GM21825 (cell line): ENCODE measurements at regions not wholly inside any gene's neighbourhood (a gene's known extent, or its start where the extent isn't known, plus 50 kb on each side); places are given as distances from the start of the nearest gene placed in this dataset.
"Not testable (repeated sequence)": the region's sequence is repeated elsewhere in the genome, so short reads cannot be mapped to it uniquely, and the experiment has no call there.

Experiments
- ATAC-seq: cut with Tn5 transposase; IDR thresholded peaks from one replicate; pipeline ENCODE4 v1.9.1; 2021; ENCODE audit warnings: mild to moderate bottlenecking, moderate library complexity; ENCODE audit not compliant: unreplicated experiment

GRCh38 chr11:100576718-100577021 is 110.4 kb upstream of the ARHGAP42 start:
- ATAC-seq: no peak

GRCh38 chr11:100578831-100579311 is 108.2 kb upstream of the ARHGAP42 start:
- no peak for ATAC-seq

GRCh38 chr11:100581318-100581717 is 105.8 kb upstream of the ARHGAP42 start:
- no peak for ATAC-seq

- ATAC-seq: no peak
Observed at GRCh38 chr11:100584201-100584985, 102.7 kb upstream of the ARHGAP42 start.

- no peak for ATAC-seq
Observed at GRCh38 chr11:100585728-100586127, 101.4 kb upstream of the ARHGAP42 start.

GRCh38 chr11:100586361-100587101 is 100.6 kb upstream of the ARHGAP42 start:
- no peak for ATAC-seq

- ATAC-seq: no peak
Observed at GRCh38 chr11:100592619-100593260, 94.3 kb upstream of the ARHGAP42 start.

- no peak for ATAC-seq
Observed at GRCh38 chr11:100593291-100593690, 93.8 kb upstream of the ARHGAP42 start.

GRCh38 chr11:100594320-100594719 is 92.8 kb upstream of the ARHGAP42 start:
- no peak for ATAC-seq

- no peak for ATAC-seq
Observed at GRCh38 chr11:100600941-100601340, 86.1 kb upstream of the ARHGAP42 start.

- no peak for ATAC-seq
Observed at GRCh38 chr11:100602716-100603115, 84.4 kb upstream of the ARHGAP42 start.

GRCh38 chr11:100607761-100608160 is 79.3 kb upstream of the ARHGAP42 start:
- ATAC-seq: not testable (repeated sequence)

- ATAC-seq: peak; percentile 92
Observed at GRCh38 chr11:100612766-100613165, 74.3 kb upstream of the ARHGAP42 start.

GRCh38 chr11:100618914-100619313 is 68.2 kb upstream of the ARHGAP42 start:
- ATAC-seq: no peak

GRCh38 chr11:100619484-100619883 is 67.6 kb upstream of the ARHGAP42 start:
- ATAC-seq: no peak

GRCh38 chr11:100622404-100622803 is 64.7 kb upstream of the ARHGAP42 start:
- ATAC-seq: no peak

- no peak for ATAC-seq
Observed at GRCh38 chr11:100624346-100624745, 62.7 kb upstream of the ARHGAP42 start.

GRCh38 chr11:100625041-100625440 is 62.0 kb upstream of the ARHGAP42 start:
- no peak for ATAC-seq

GRCh38 chr11:100629671-100630070 is 57.4 kb upstream of the ARHGAP42 start:
- ATAC-seq: no peak

- no peak for ATAC-seq
Observed at GRCh38 chr11:100630898-100631297, 56.2 kb upstream of the ARHGAP42 start.

GRCh38 chr11:100631316-100631715 is 55.8 kb upstream of the ARHGAP42 start:
- no peak for ATAC-seq

GRCh38 chr11:100632941-100633452 is 54.1 kb upstream of the ARHGAP42 start:
- no peak for ATAC-seq
